MM.1S (cell line): ENCODE measurements at regions not wholly inside any gene's neighbourhood (a gene's known extent, or its start where the extent isn't known, plus 50 kb on each side); places are given as distances from the start of the nearest gene placed in this dataset.

ENCODE experiments used
- DNase-seq: peaks from one replicate; pipeline ENCODE4 v3.0.0-alpha.2; 2015
- H2AFZ ChIP-seq: fragments of 300-600 bp; sonication (generic); 2 replicates; pipeline ENCODE4 v1.6.0; 2016; ENCODE audit warnings: antibody characterized with exemption, low read length
- H3F3A ChIP-seq: fragments of 300-600 bp; sonication (generic); 2 replicates; pipeline ENCODE4 v1.6.1; 2016; ENCODE audit warnings: mild to moderate bottlenecking, antibody characterized with exemption, low read length, moderate library complexity, mixed read lengths; ENCODE audit not compliant: insufficient read depth
- H3K27ac ChIP-seq: fragments of 300-600 bp; sonication (generic); 2 replicates; pipeline ENCODE4 v1.5.1; 2016; ENCODE audit warnings: mild to moderate bottlenecking, low read length
- H3K27me3 ChIP-seq: fragments of 300-600 bp; sonication (generic); replicated peaks from 2 replicates; pipeline ENCODE4 v1.6.0; 2016; ENCODE audit warnings: low read length; ENCODE audit not compliant: insufficient read depth
- H3K36me3 ChIP-seq: fragments of 300-600 bp; sonication (generic); replicated peaks from 2 replicates; pipeline ENCODE4 v1.6.1; 2016; ENCODE audit warnings: mild to moderate bottlenecking, low read length, mixed read lengths; ENCODE audit not compliant: insufficient read depth
- H3K4me1 ChIP-seq: fragments of 300-600 bp; sonication (generic); 2 replicates; pipeline ENCODE4 v1.6.1; 2016; ENCODE audit warnings: low read length, mixed read lengths
- H3K4me2 ChIP-seq: fragments of 300-600 bp; sonication (generic); 2 replicates; pipeline ENCODE4 v1.6.0; 2016; ENCODE audit warnings: low read depth, low read length
- H3K4me3 ChIP-seq: fragments of 300-600 bp; sonication (generic); 2 replicates; pipeline ENCODE4 v1.5.1; 2016; ENCODE audit warnings: low read length, mixed read lengths
- H3K79me2 ChIP-seq: fragments of 300-600 bp; sonication (generic); 2 replicates; pipeline ENCODE4 v1.6.1; 2016; ENCODE audit warnings: mixed run types, low read length, mixed read lengths
- H3K9ac ChIP-seq: fragments of 300-600 bp; sonication (generic); 2 replicates; pipeline ENCODE4 v1.6.1; 2016; ENCODE audit warnings: low read length, mixed read lengths
- H3K9me2 ChIP-seq: fragments of 300-600 bp; sonication (generic); replicated peaks from 2 replicates; pipeline ENCODE4 v1.6.1; 2016; ENCODE audit warnings: mild to moderate bottlenecking, low read length, mixed read lengths; ENCODE audit not compliant: insufficient read depth
- H3K9me3 ChIP-seq: fragments of 300-600 bp; sonication (generic); replicated peaks from 2 replicates; pipeline ENCODE4 v1.6.1; 2016; ENCODE audit warnings: mild to moderate bottlenecking, low read length, mixed read lengths; ENCODE audit not compliant: insufficient read depth
- H4K20me1 ChIP-seq: fragments of 300-600 bp; sonication (generic); 2 replicates; pipeline ENCODE4 v1.6.1; 2016; ENCODE audit warnings: mild to moderate bottlenecking, low read length, moderate library complexity, mixed read lengths; ENCODE audit not compliant: insufficient read depth
- EZH2 ChIP-seq: fragments of 300-600 bp; sonication (generic); optimal IDR thresholded peaks from 2 replicates; pipeline ENCODE3; 2017; ENCODE audit warnings: low read depth, mild to moderate bottlenecking, antibody characterized with exemption, low read length, mixed read lengths
- EZH2phosphoT487 ChIP-seq: fragments of 300-600 bp; sonication (generic); IDR thresholded peaks from 2 replicates; pipeline ENCODE4 v1.6.1; 2018; ENCODE audit warnings: antibody characterized with exemption, low read length
- TF ChIP-seq, protein P1 (sequence below): fragments of 300-600 bp; sonication (generic); IDR thresholded peaks from 2 replicates; pipeline ENCODE4 v1.5.1; 2016; ENCODE audit warnings: antibody characterized with exemption, low read length, mixed read lengths

DNA sequence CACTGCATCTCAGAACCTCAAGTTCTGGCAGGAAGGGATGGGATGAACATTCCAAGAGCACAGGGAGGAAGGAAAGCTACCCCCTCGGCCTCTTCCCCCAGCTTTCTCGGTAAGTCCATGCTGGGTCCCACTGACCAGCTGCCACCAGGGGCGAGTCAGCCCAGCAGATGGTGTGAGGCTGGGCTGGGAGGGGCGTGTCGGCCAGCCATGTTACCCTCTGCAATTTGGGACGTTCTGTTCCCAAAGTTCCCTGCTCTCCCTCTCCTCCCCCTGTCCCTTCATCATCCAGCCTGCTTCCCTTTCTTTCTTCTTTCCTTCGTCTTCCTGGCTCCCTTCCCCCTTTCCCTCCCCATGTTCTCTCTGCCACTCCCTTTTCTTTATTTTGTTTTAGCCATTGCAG is 74.3 kb upstream of the TNP1 start:
- Histone ChIP-seq H3K27ac (no peak overlapping the region), H3K9me2 (no peaks in the 10 kb centered on the region), H3F3A (no peaks in the 10 kb centered on the region), H3K27me3 (no peaks in the 10 kb centered on the region), H3K79me2 (no peaks in the 10 kb centered on the region), H4K20me1 (no peaks in the 10 kb centered on the region), H3K9me3 (no peaks in the 10 kb centered on the region), H3K36me3 (no peaks in the 10 kb centered on the region), H3K9ac (no peak overlapping the region), H3K4me1 (no peaks in the 10 kb centered on the region), H2AFZ (no peak overlapping the region), H3K4me2 (no peak overlapping the region), H3K4me3 (no peak overlapping the region)
- no peak for TF ChIP-seq EZH2phosphoT487
- TF ChIP-seq EZH2, result no peak
- TF ChIP-seq, protein P1, sequence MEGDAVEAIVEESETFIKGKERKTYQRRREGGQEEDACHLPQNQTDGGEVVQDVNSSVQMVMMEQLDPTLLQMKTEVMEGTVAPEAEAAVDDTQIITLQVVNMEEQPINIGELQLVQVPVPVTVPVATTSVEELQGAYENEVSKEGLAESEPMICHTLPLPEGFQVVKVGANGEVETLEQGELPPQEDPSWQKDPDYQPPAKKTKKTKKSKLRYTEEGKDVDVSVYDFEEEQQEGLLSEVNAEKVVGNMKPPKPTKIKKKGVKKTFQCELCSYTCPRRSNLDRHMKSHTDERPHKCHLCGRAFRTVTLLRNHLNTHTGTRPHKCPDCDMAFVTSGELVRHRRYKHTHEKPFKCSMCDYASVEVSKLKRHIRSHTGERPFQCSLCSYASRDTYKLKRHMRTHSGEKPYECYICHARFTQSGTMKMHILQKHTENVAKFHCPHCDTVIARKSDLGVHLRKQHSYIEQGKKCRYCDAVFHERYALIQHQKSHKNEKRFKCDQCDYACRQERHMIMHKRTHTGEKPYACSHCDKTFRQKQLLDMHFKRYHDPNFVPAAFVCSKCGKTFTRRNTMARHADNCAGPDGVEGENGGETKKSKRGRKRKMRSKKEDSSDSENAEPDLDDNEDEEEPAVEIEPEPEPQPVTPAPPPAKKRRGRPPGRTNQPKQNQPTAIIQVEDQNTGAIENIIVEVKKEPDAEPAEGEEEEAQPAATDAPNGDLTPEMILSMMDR, result no peak
- no peak for DNase-seq

GRCh38 chr2:216932863-216933548 is 73.1 kb upstream of the TNP1 start:
- no peaks in the 10 kb centered on the region for H3K9me2 ChIP-seq
- H3K9me3 ChIP-seq, result no peaks in the 10 kb centered on the region
- H3K27me3 ChIP-seq, result no peaks in the 10 kb centered on the region
- TF ChIP-seq EZH2phosphoT487 (no peak), EZH2 (no peak)
- TF ChIP-seq, protein P1, result no peak
- H3K4me3 ChIP-seq, result no peak overlapping the region
- H3K4me1 ChIP-seq, result no peaks in the 10 kb centered on the region
- no peaks in the 10 kb centered on the region for H4K20me1 ChIP-seq
- H3F3A ChIP-seq, result no peaks in the 10 kb centered on the region
- no peak for DNase-seq
- no peak overlapping the region for H3K27ac ChIP-seq
- H3K79me2 ChIP-seq, result no peaks in the 10 kb centered on the region
- H3K36me3 ChIP-seq, result no peaks in the 10 kb centered on the region
- no peak overlapping the region for H3K9ac ChIP-seq
- no peak overlapping the region for H2AFZ ChIP-seq
- H3K4me2 ChIP-seq, result no peak overlapping the region

DNA sequence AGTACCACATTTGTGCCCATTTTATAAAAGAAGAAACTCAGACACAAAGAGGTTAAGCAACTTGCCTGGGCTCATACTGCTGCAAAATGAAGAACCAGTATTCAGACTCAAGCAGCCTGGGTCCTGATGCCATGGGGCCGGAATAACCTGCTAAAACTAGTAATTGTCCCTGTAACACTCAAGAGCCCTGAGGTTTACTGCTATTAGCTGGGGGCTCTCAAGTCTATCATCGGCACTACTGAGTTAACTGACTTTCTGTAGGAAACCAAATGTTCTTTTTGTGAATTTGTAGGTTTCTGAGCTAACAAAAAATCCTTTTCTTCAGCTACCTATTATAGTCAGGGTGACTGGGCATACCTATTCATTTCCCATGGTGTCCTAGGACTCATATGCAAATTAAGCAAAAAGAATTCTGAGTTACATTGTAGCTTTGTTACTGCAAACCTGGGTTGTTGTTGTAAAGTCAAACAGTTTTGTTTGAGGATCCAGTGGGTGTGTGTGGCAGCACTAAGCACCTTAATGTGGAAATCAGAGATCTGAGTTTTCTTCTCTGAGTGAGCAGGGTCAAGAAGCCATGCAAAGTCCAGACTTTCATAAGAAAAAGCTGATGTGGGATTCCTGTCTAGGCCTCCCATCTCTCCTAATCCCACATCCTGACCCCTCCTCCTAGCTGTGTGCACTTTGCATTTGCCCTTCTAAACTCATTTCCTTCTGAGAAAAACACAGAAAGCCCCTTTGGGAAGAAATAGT is 72.4 kb upstream of the TNP1 start:
- H3K79me2 ChIP-seq, result no peaks in the 10 kb centered on the region
- no peaks in the 10 kb centered on the region for H3K9me2 ChIP-seq
- no peak overlapping the region for H3K9ac ChIP-seq
- H3K27ac ChIP-seq, result no peak overlapping the region
- no peak overlapping the region for H3K4me2 ChIP-seq
- TF ChIP-seq EZH2 (no peak), EZH2phosphoT487 (no peak)
- TF ChIP-seq, protein P1, result no peak
- H2AFZ ChIP-seq, result no peak overlapping the region
- H3K4me3 ChIP-seq, result no peak overlapping the region
- DNase-seq, result no peak
- no peaks in the 10 kb centered on the region for H3K4me1 ChIP-seq
- no peaks in the 10 kb centered on the region for H3K36me3 ChIP-seq
- no peaks in the 10 kb centered on the region for H3K27me3 ChIP-seq
- no peaks in the 10 kb centered on the region for H3F3A ChIP-seq
- no peaks in the 10 kb centered on the region for H3K9me3 ChIP-seq
- no peaks in the 10 kb centered on the region for H4K20me1 ChIP-seq
